Stomach (tissue), 4 donors: ENCODE measurements at regions not wholly inside any gene's neighbourhood (a gene's known extent, or its start where the extent isn't known, plus 50 kb on each side); places are given as distances from the start of the nearest gene placed in this dataset.

Experiments used
- EP300 ChIP-seq: sonication (generic); formaldehyde crosslinking; IDR thresholded peaks from one replicate; pipeline ENCODE4 v1.6.1; 2017; ENCODE audit warnings: antibody characterized with exemption
- POLR2A ChIP-seq, 4 donors: fragments of 450-650 bp; IDR thresholded peaks; one replicate each; pipeline ENCODE4 v1.6.1; 2016; ENCODE audit warnings: antibody characterized with exemption in 4 of 4, control low read depth in 2 of 4, mild to moderate bottlenecking in 1 of 4, moderate library complexity in 1 of 4
- POLR2AphosphoS5 ChIP-seq, 3 donors: sonication (generic); formaldehyde crosslinking; IDR thresholded peaks; one replicate each; pipeline ENCODE4 v1.6.1; 2016; ENCODE audit warnings: antibody characterized with exemption in 3 of 3
- TF ChIP-seq, protein P1 (sequence below), 7 experiments: fragments of 450-650 bp in 4 of 7; fragments of 200-600 bp in 3 of 7; sonication (generic) in 3 of 7; IDR thresholded peaks; one replicate each; pipeline ENCODE4 v1.5.1; 2016 to 2019; ENCODE audit warnings: antibody characterized with exemption in 7 of 7, control low read depth in 2 of 7, mild to moderate bottlenecking in 1 of 7

DNA sequence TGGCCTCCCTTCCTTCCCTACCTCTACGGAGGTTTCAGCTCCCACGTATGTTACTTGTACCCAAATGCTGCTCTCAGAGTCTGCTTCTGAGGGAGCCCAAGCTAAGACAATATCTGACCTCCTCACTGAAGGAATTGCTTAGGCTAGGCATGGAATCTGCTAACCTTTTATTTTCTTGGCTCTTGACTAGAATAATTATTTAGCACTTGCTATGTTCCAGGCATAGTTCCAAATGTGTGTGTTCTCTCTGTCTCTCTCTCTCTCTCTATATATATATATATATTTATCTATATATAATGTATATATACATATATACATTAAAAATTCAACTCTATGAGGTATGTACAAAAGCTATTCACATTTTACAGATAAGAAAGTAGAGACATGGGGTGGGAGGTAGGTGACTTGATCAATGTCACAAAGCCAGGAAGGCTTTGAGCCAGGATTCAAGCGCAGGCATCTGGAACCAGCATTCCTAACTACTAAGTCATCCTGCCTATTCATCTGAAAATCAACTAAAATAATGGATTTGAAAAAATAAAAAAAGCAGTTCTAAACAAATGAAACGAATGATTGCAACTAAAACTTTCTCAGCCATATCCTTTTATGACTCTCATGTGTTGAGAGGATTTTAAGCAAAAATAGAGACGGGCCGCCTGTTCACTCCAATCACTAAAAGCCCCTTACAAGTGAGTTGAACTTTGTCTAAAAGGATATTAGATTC, 189.7 kb upstream of the JAG1 start:
- TF ChIP-seq POLR2A (IDR thresholded peaks at IDR 0.05) (no peak), POLR2AphosphoS5 (IDR thresholded peaks at IDR 0.05) (no peak), EP300 (no peak)
- TF ChIP-seq, protein P1, sequence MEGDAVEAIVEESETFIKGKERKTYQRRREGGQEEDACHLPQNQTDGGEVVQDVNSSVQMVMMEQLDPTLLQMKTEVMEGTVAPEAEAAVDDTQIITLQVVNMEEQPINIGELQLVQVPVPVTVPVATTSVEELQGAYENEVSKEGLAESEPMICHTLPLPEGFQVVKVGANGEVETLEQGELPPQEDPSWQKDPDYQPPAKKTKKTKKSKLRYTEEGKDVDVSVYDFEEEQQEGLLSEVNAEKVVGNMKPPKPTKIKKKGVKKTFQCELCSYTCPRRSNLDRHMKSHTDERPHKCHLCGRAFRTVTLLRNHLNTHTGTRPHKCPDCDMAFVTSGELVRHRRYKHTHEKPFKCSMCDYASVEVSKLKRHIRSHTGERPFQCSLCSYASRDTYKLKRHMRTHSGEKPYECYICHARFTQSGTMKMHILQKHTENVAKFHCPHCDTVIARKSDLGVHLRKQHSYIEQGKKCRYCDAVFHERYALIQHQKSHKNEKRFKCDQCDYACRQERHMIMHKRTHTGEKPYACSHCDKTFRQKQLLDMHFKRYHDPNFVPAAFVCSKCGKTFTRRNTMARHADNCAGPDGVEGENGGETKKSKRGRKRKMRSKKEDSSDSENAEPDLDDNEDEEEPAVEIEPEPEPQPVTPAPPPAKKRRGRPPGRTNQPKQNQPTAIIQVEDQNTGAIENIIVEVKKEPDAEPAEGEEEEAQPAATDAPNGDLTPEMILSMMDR (IDR thresholded peaks at IDR 0.05), result no peak
